Endothelial cell of umbilical vein (primary cell): ENCODE measurements at regions not wholly inside any gene's neighbourhood (a gene's known extent, or its start where the extent isn't known, plus 50 kb on each side); places are given as distances from the start of the nearest gene placed in this dataset.

Experiments
- BruUV-seq: library from RNA; stranded (reverse); fragments of 400-500 nt; replicated peaks from 2 replicates; lab custom pipeline; 2021; lab: Mats Ljungman, UMichigan
- CTCF ChIA-PET: fragments of 300-600, 350-600 bp; sonication (Branson Sonifier 250); formaldehyde crosslinking; loops from one replicate; lab custom pipeline; 2021; ENCODE audit warnings: antibody characterized with exemption, inconsistent platforms; lab: Charles Lee
- POLR2A ChIA-PET: fragments of 300-600, 350-600 bp; sonication (Branson Sonifier 250); formaldehyde crosslinking; loops from one replicate; lab custom pipeline; 2021; ENCODE audit warnings: antibody characterized with exemption, inconsistent platforms; lab: Charles Lee
- DNase-seq: peaks from one replicate; pipeline ENCODE4 v3.0.0-alpha.2; 2011; ENCODE audit warnings: low read depth, low spot score
- FAIRE-seq: peaks from 2 replicates; lab custom pipeline; 2011; peaks lifted over from hg19 to GRCh38; lab: Jason Lieb, UNC
- H2AFZ ChIP-seq: 2 replicates; pipeline ENCODE4 v1.6.0; 2012; ENCODE audit warnings: low read depth, low read length, control low read depth, inconsistent platforms
- H3K27ac ChIP-seq: 2 replicates; pipeline ENCODE4 v1.5.1; 2011; ENCODE audit warnings: low read depth, mild to moderate bottlenecking, control low read depth, low read length, moderate library complexity; ENCODE audit not compliant: insufficient read depth
- H3K27me3 ChIP-seq, 2 experiments: 2 replicates each; pipeline versions ENCODE4 v1.6.0 to v1.6.1; 2011; ENCODE audit warnings: low read length in 2 of 2, mixed read lengths in 1 of 2; ENCODE audit not compliant: control insufficient read depth in 2 of 2, insufficient read depth in 2 of 2
- H3K36me3 ChIP-seq, 2 experiments: 2 replicates in 1 of 2; 3 replicates in 1 of 2; pipeline ENCODE4 v1.5.1; 2011; ENCODE audit warnings: low read length in 2 of 2, mild to moderate bottlenecking in 1 of 2, moderate library complexity in 1 of 2; ENCODE audit not compliant: control insufficient read depth in 2 of 2, insufficient read depth in 2 of 2; ENCODE audit errors: extremely low read depth in 1 of 2
- H3K4me1 ChIP-seq: 3 replicates; pipeline ENCODE4 v1.5.1; 2011; ENCODE audit warnings: mild to moderate bottlenecking, low read length; ENCODE audit not compliant: control insufficient read depth, insufficient read depth; ENCODE audit errors: extremely low read depth
- H3K4me2 ChIP-seq: 2 replicates; pipeline ENCODE4 v1.6.1; 2011; ENCODE audit warnings: low read length, control low read depth, mixed read lengths; ENCODE audit not compliant: insufficient read depth
- H3K4me3 ChIP-seq, 3 experiments: fragments of 200-600 bp in 1 of 3; sonication (generic), shearing (Covaris generic) in 1 of 3; replicated peaks in 1 of 3; 2 replicates each; pipeline ENCODE4 v1.5.1; 2011 to 2016; ENCODE audit warnings: control low read depth in 3 of 3, low read length in 3 of 3, mild to moderate bottlenecking in 2 of 3, inconsistent platforms in 1 of 3, low read depth in 1 of 3, moderate library complexity in 1 of 3; ENCODE audit not compliant: insufficient read depth in 1 of 3
- H3K79me2 ChIP-seq: 2 replicates; pipeline ENCODE4 v1.6.0; 2012; ENCODE audit warnings: low read length, inconsistent platforms; ENCODE audit not compliant: control insufficient read depth, insufficient read depth
- H3K9ac ChIP-seq: replicated peaks from 2 replicates; pipeline ENCODE3; 2011; ENCODE audit warnings: low read length, control low read depth; ENCODE audit not compliant: insufficient read depth; ENCODE audit errors: extremely low read depth
- H3K9me1 ChIP-seq: replicated peaks from 3 replicates; pipeline ENCODE4 v1.6.0; 2011; ENCODE audit warnings: mild to moderate bottlenecking, low read length; ENCODE audit not compliant: control insufficient read depth, insufficient read depth; ENCODE audit errors: extremely low read depth
- H3K9me3 ChIP-seq: replicated peaks from 2 replicates; pipeline ENCODE4 v1.5.1; 2012; ENCODE audit warnings: low read length, inconsistent platforms; ENCODE audit not compliant: control insufficient read depth, insufficient read depth
- H4K20me1 ChIP-seq: replicated peaks from 2 replicates; pipeline ENCODE3; 2011; ENCODE audit warnings: mild to moderate bottlenecking, low read length; ENCODE audit not compliant: control insufficient read depth, insufficient read depth; ENCODE audit errors: extremely low read depth
- EZH2 ChIP-seq: IDR thresholded peaks from 2 replicates; pipeline ENCODE4 v1.6.1; 2012; ENCODE audit warnings: borderline replicate concordance, low read depth, mild to moderate bottlenecking, moderate library complexity, low read length, inconsistent platforms; ENCODE audit not compliant: severe bottlenecking
- FOS ChIP-seq: IDR thresholded peaks from 2 replicates; pipeline ENCODE4 v1.6.1; 2011; ENCODE audit warnings: mild to moderate bottlenecking, low read length, moderate library complexity, borderline replicate concordance; ENCODE audit not compliant: insufficient read depth
- GATA2 ChIP-seq: IDR thresholded peaks from 2 replicates; pipeline ENCODE4 v1.7.0; 2011; ENCODE audit warnings: low read depth, mild to moderate bottlenecking, moderate library complexity, mixed read lengths, low read length; ENCODE audit not compliant: insufficient read length, insufficient read depth
- JUN ChIP-seq: IDR thresholded peaks from 2 replicates; pipeline ENCODE4 v1.6.1; 2011; ENCODE audit warnings: borderline replicate concordance, low read depth; ENCODE audit not compliant: insufficient read length, insufficient read depth
- MYC ChIP-seq: IDR thresholded peaks from one replicate; pipeline ENCODE4 v1.6.1; 2011; ENCODE audit warnings: mild to moderate bottlenecking, low read depth, low read length
- POLR2A ChIP-seq: IDR thresholded peaks from 2 replicates; pipeline ENCODE4 v1.6.1; 2012; ENCODE audit warnings: low read depth, mild to moderate bottlenecking, control low read depth, low read length
- POLR2AphosphoS5 ChIP-seq: IDR thresholded peaks from 2 replicates; pipeline ENCODE4 v1.6.1; 2012; ENCODE audit warnings: low read depth, mild to moderate bottlenecking, control low read depth, low read length, moderate library complexity; ENCODE audit not compliant: insufficient read depth
- dilution Hi-C: fragments of 300-500 bp; cut with MboI; formaldehyde crosslinking; loops from one replicate; pipeline ENCODE4 v1.15.0; 2019; ENCODE audit warnings: low sequenced_read_pairs; ENCODE audit not compliant: extremely low pct_ligation_motif_present
- intact Hi-C: fragments of 100-400 bp; cut with micrococcal nuclease; formaldehyde crosslinking; loops from one replicate; pipeline ENCODE4 v1.10.0; 2022
- TF ChIP-seq, protein P1 (sequence below), 2 donors: IDR thresholded peaks; 1 replicate in 1 of 2; 2 replicates in 1 of 2; pipeline ENCODE4 v1.5.1; 2011; ENCODE audit warnings: low read length in 2 of 2, mild to moderate bottlenecking in 2 of 2, moderate library complexity in 2 of 2, control low read depth in 1 of 2, inconsistent platforms in 1 of 2, low read depth in 1 of 2; ENCODE audit not compliant: insufficient read depth in 1 of 2; ENCODE audit errors: extremely low read depth in 1 of 2
- TF ChIP-seq, protein P2 (sequence below): IDR thresholded peaks from 2 replicates; pipeline ENCODE4 v1.6.1; 2011; ENCODE audit not compliant: insufficient read depth, insufficient read length

DNA sequence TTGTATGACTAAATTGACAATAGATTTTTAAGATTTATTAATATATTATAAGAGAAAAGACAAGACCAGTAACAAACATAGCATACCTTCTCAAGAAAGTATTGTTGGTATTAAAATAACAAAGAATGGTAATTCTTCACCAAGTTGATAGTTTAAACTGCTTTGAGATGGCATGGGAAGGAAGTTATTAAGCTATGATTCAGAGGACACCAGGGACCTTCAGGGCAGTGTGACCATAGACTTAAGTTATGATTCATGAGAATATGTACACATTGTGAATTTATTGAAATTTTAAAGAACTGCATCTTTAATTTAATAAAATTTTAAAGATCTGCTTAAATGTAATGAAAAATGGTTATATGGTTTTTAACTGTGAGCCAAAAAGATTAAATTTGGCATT lies 205.7 kb downstream of the DSEL start:
- no peak overlapping the region for H3K27ac ChIP-seq
- H3K9me3 ChIP-seq, result no peaks in the 10 kb centered on the region
- no peak for TF ChIP-seq MYC
- TF ChIP-seq, protein P1, sequence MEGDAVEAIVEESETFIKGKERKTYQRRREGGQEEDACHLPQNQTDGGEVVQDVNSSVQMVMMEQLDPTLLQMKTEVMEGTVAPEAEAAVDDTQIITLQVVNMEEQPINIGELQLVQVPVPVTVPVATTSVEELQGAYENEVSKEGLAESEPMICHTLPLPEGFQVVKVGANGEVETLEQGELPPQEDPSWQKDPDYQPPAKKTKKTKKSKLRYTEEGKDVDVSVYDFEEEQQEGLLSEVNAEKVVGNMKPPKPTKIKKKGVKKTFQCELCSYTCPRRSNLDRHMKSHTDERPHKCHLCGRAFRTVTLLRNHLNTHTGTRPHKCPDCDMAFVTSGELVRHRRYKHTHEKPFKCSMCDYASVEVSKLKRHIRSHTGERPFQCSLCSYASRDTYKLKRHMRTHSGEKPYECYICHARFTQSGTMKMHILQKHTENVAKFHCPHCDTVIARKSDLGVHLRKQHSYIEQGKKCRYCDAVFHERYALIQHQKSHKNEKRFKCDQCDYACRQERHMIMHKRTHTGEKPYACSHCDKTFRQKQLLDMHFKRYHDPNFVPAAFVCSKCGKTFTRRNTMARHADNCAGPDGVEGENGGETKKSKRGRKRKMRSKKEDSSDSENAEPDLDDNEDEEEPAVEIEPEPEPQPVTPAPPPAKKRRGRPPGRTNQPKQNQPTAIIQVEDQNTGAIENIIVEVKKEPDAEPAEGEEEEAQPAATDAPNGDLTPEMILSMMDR (IDR thresholded peaks at IDR 0.05; ENCODE audit: extremely low read depth in 1 of 2, insufficient read depth in 1 of 2, low read depth in 1 of 2, low read length in 2 of 2), result no peak
- TF ChIP-seq FOS, result peak; percentile 73
- TF ChIP-seq JUN, result peak; percentile 42
- TF ChIP-seq POLR2A, result no peak
- dilution Hi-C loops, result no loop called here
- BruUV-seq, result no TSS peak
- peak overlapping the region; percentile 16 for H3K4me2 ChIP-seq
- H4K20me1 ChIP-seq, result no peaks in the 10 kb centered on the region
- intact Hi-C loops, result loop anchor here (5.0 kb wide), 1 partner anchor 51 kb away; no protein-coding TSS in a partner anchor
- H3K9me1 ChIP-seq, result no peaks in the 10 kb centered on the region
- H3K4me1 ChIP-seq, result peaks cover 5% of the 10 kb centered on the region
- no peak overlapping the region for H3K9ac ChIP-seq
- no peaks in the 10 kb centered on the region for H3K79me2 ChIP-seq
- no peaks in the 10 kb centered on the region for H3K36me3 ChIP-seq
- no peaks in the 10 kb centered on the region for H3K27me3 ChIP-seq
- ChIA-PET CTCF (interaction anchor here (1.0 kb wide), 1 partner anchor 9 kb away, joined by 3 read pairs; no protein-coding TSS in a partner anchor), POLR2A (no interaction called here)
- DNase-seq (peak; percentile 48), FAIRE-seq (peak; percentile 70)
- H2AFZ ChIP-seq, result no peak overlapping the region
- H3K4me3 ChIP-seq, result no peak overlapping the region

DNA sequence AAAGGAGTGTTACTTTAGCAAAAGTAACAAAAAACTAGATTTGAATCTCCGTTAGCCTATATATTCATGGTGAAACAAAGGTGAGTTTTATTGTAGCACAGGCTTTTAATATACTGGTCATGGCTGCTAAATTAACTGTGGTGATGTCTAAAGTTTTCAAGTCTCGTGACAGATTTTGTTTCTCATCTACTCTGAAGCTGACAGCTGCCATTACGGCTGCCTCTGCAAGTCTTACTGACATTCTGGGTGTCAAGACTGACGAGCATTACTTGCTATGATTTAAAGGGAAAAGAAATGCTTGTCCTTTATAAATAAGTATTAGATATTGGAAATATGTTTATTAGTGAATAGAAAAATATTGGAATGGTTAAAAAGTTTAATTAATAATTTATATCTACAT lies 207.7 kb downstream of the DSEL start:
- Histone ChIP-seq H4K20me1 (no peaks in the 10 kb centered on the region), H3K4me2 (no peak overlapping the region), H3K9ac (no peak overlapping the region), H3K79me2 (no peaks in the 10 kb centered on the region), H3K9me3 (no peaks in the 10 kb centered on the region), H3K36me3 (no peaks in the 10 kb centered on the region), H3K27ac (no peak overlapping the region), H3K27me3 (no peaks in the 10 kb centered on the region), H3K4me3 (no peak overlapping the region), H3K9me1 (no peaks in the 10 kb centered on the region), H2AFZ (no peak overlapping the region), H3K4me1 (peaks cover 5% of the 10 kb centered on the region)
- FAIRE-seq (no peak), DNase-seq (no peak)
- CTCF ChIA-PET, result interaction anchor here (1.5 kb wide), 1 partner anchor 17 kb away, joined by 5 read pairs; no protein-coding TSS in a partner anchor
- no TSS peak for BruUV-seq
- intact Hi-C loops (no loop called here), dilution Hi-C loops (no loop called here)
- no peak for TF ChIP-seq MYC
- TF ChIP-seq POLR2A, result no peak
- no peak for TF ChIP-seq GATA2
- TF ChIP-seq FOS, result no peak
- TF ChIP-seq, protein P1 (IDR thresholded peaks at IDR 0.05; ENCODE audit: extremely low read depth in 1 of 2, insufficient read depth in 1 of 2, low read depth in 1 of 2, low read length in 2 of 2), result no peak
- TF ChIP-seq, protein P2, sequence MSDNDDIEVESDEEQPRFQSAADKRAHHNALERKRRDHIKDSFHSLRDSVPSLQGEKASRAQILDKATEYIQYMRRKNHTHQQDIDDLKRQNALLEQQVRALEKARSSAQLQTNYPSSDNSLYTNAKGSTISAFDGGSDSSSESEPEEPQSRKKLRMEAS, result no peak
- no peak for TF ChIP-seq EZH2
- no peak for TF ChIP-seq POLR2AphosphoS5
- TF ChIP-seq JUN, result no peak
- POLR2A ChIA-PET, result no interaction called here
